Caco-2 (cell line): ENCODE measurements at regions not wholly inside any gene's neighbourhood (a gene's known extent, or its start where the extent isn't known, plus 50 kb on each side); places are given as distances from the start of the nearest gene placed in this dataset.

Experiments
- BruUV-seq: library from RNA; stranded (reverse); fragments of 400-500 nt; replicated peaks from 2 replicates; lab custom pipeline; 2021; lab: Mats Ljungman, UMichigan
- CTCF ChIA-PET: fragments of 300-600 bp; sonication (Branson Sonifier 250); formaldehyde crosslinking; loops from one replicate; lab custom pipeline; 2022; ENCODE audit warnings: antibody characterized with exemption; lab: Charles Lee
- POLR2A ChIA-PET: fragments of 300-600 bp; sonication (Branson Sonifier 250); formaldehyde crosslinking; loops from one replicate; lab custom pipeline; 2022; ENCODE audit warnings: antibody characterized with exemption; lab: Charles Lee
- DNase-seq, 2 experiments: peaks; one replicate each; pipeline versions ENCODE4 v3.0.0 to v3.0.0-alpha.2; 2020 to 2022
- H3K27me3 ChIP-seq: replicated peaks from 2 replicates; pipeline ENCODE4 v1.6.0; 2011; ENCODE audit warnings: low read length; ENCODE audit not compliant: control insufficient read depth, insufficient read depth
- H3K36me3 ChIP-seq: 2 replicates; pipeline ENCODE4 v1.5.1; 2011; ENCODE audit warnings: low read length; ENCODE audit not compliant: control insufficient read depth, insufficient read depth
- H3K4me1 ChIP-seq: fragments of 250-450 bp; sonication (Bioruptor Pico); 2 replicates; pipeline ENCODE4 v1.5.1; 2020; ENCODE audit warnings: mild to moderate bottlenecking
- H3K4me3 ChIP-seq: 2 replicates; pipeline ENCODE4 v1.5.1; 2011; ENCODE audit warnings: low read depth, mild to moderate bottlenecking, control low read depth, low read length
- H3K9me3 ChIP-seq: fragments of 250-450 bp; sonication (Bioruptor Pico); 2 replicates; pipeline ENCODE4 v1.5.1; 2020; ENCODE audit warnings: mild to moderate bottlenecking, moderate library complexity
- H3K27ac Mint-ChIP-seq: one replicate; pipeline ENCODE4 v1.8.0; 2022; ENCODE audit warnings: mixed read lengths; ENCODE audit not compliant: unreplicated experiment
- H3K27me3 Mint-ChIP-seq: one replicate; pipeline ENCODE4 v1.8.0; 2022; ENCODE audit warnings: mixed read lengths; ENCODE audit not compliant: insufficient read depth, unreplicated experiment
- H3K36me3 Mint-ChIP-seq: one replicate; pipeline ENCODE4 v1.8.0; 2022; ENCODE audit warnings: mild to moderate bottlenecking, mixed read lengths; ENCODE audit not compliant: insufficient read depth, unreplicated experiment
- H3K4me1 Mint-ChIP-seq: one replicate; pipeline ENCODE4 v1.8.0; 2022; ENCODE audit warnings: low read depth, mixed read lengths; ENCODE audit not compliant: unreplicated experiment
- H3K4me3 Mint-ChIP-seq: one replicate; pipeline ENCODE4 v1.8.0; 2022; ENCODE audit warnings: mild to moderate bottlenecking, moderate library complexity, mixed read lengths; ENCODE audit not compliant: unreplicated experiment
- H3K9me3 Mint-ChIP-seq: one replicate; pipeline ENCODE4 v1.8.0; 2022; ENCODE audit warnings: mixed read lengths; ENCODE audit not compliant: unreplicated experiment
- intact Hi-C: fragments of 100-400 bp; cut with micrococcal nuclease; formaldehyde crosslinking; loops from one replicate; pipeline ENCODE4 v1.10.0; 2022; ENCODE audit not compliant: unreplicated experiment
- TF ChIP-seq, protein P1 (sequence below), 2 experiments: fragments of 200-600 bp in 1 of 2; IDR thresholded peaks; 1 replicate in 1 of 2; 2 replicates in 1 of 2; pipeline versions ENCODE4 v1.5.1 to v1.8.0; 2011 to 2022; ENCODE audit warnings: antibody characterized with exemption in 1 of 2, control low read depth in 1 of 2, inconsistent platforms in 1 of 2, low read depth in 1 of 2, low read length in 1 of 2, mild to moderate bottlenecking in 1 of 2, moderate library complexity in 1 of 2; ENCODE audit not compliant: insufficient read depth in 1 of 2, severe bottlenecking in 1 of 2, unreplicated experiment in 1 of 2

DNA sequence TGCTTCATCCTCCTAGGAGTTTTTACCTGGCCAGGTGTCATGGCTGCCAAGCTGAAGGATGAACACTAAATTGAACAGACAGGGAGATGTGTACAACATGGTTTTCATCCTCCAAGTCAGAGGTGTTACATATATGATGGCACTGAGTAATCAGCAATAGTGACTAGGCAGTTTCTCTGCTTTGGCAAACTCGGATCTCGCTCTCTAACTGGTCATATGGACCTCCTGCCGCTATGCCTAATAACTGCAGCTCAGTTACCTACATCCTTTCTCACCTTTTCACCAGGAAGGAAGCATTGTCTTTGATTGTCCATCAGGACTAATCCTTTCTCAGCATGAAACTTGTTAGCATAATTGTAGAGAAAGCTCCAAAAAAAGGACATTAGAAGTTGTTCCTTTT is 175.9 kb upstream of the PLSCR5 start:
- Mint-ChIP-seq H3K27me3 (peaks cover 2% of the 10 kb centered on the region), H3K27ac (no peak overlapping the region), H3K4me1 (no peaks in the 10 kb centered on the region), H3K36me3 (no peaks in the 10 kb centered on the region), H3K9me3 (no peaks in the 10 kb centered on the region), H3K4me3 (no peak overlapping the region)
- no peaks in the 10 kb centered on the region for H3K27me3 ChIP-seq
- TF ChIP-seq, protein P1, sequence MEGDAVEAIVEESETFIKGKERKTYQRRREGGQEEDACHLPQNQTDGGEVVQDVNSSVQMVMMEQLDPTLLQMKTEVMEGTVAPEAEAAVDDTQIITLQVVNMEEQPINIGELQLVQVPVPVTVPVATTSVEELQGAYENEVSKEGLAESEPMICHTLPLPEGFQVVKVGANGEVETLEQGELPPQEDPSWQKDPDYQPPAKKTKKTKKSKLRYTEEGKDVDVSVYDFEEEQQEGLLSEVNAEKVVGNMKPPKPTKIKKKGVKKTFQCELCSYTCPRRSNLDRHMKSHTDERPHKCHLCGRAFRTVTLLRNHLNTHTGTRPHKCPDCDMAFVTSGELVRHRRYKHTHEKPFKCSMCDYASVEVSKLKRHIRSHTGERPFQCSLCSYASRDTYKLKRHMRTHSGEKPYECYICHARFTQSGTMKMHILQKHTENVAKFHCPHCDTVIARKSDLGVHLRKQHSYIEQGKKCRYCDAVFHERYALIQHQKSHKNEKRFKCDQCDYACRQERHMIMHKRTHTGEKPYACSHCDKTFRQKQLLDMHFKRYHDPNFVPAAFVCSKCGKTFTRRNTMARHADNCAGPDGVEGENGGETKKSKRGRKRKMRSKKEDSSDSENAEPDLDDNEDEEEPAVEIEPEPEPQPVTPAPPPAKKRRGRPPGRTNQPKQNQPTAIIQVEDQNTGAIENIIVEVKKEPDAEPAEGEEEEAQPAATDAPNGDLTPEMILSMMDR (IDR thresholded peaks at IDR 0.05; ENCODE audit: insufficient read depth in 1 of 2, low read depth in 1 of 2, low read length in 1 of 2, severe bottlenecking in 1 of 2, unreplicated experiment in 1 of 2): no peak
- BruUV-seq: no TSS peak
- intact Hi-C loops: no loop called here
- no peaks in the 10 kb centered on the region for H3K4me1 ChIP-seq
- ChIA-PET POLR2A (no interaction called here), CTCF (no interaction called here)
- no peak overlapping the region for H3K4me3 ChIP-seq
- DNase-seq: no peak
- no peaks in the 10 kb centered on the region for H3K36me3 ChIP-seq
- H3K9me3 ChIP-seq: no peaks in the 10 kb centered on the region

DNA sequence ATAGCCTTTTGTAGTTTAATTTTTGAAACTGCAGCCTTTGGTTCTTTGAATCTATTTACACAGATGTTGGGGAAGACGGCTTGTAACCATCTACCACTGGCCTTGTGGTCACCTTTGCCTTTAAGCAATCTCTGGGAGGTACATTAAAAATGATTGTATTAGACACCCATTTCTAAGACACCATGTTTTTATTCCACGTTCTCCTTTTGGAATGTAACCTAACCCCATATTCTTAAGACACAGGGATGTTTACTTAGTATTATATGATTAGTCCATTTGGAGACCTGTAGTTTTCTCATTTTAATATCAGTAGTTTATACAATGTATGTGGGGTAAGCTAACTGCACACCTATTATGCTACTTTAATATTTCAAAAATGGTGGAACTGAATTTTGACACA is 175.1 kb upstream of the PLSCR5 start:
- Histone ChIP-seq H3K4me3 (no peak overlapping the region), H3K4me1 (no peaks in the 10 kb centered on the region), H3K36me3 (no peaks in the 10 kb centered on the region), H3K9me3 (no peaks in the 10 kb centered on the region), H3K27me3 (no peaks in the 10 kb centered on the region)
- no peak for DNase-seq
- H3K4me3 Mint-ChIP-seq: no peak overlapping the region
- ChIA-PET CTCF (no interaction called here), POLR2A (no interaction called here)
- no peak overlapping the region for H3K27ac Mint-ChIP-seq
- H3K9me3 Mint-ChIP-seq: no peaks in the 10 kb centered on the region
- intact Hi-C loops: no loop called here
- H3K36me3 Mint-ChIP-seq: no peaks in the 10 kb centered on the region
- peaks cover 2% of the 10 kb centered on the region for H3K27me3 Mint-ChIP-seq
- TF ChIP-seq, protein P1 (IDR thresholded peaks at IDR 0.05; ENCODE audit: insufficient read depth in 1 of 2, low read depth in 1 of 2, low read length in 1 of 2, severe bottlenecking in 1 of 2, unreplicated experiment in 1 of 2): no peak
- BruUV-seq: no TSS peak
- no peaks in the 10 kb centered on the region for H3K4me1 Mint-ChIP-seq

DNA sequence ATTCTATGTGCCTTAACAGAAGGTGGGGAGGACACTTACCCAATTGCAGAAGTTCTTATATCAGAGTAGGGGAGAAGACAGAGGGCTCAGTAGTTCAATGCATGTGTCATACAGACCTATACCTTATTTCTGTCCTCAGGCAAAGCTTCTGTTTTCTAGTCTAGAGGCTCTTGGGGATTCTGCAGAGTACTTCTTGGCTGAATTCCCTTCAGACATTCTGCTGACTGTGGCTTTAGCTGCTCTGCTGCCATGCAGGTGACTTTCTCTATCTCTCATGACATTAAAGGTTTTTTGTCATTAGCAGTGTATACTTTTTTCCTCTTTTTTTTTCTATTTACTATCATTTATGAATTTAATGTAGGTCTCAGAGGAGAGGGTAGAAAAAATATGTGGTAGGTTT is 172.8 kb upstream of the PLSCR5 start:
- POLR2A ChIA-PET: no interaction called here
- Mint-ChIP-seq H3K36me3 (no peaks in the 10 kb centered on the region), H3K4me3 (no peak overlapping the region), H3K27ac (no peak overlapping the region), H3K4me1 (no peaks in the 10 kb centered on the region), H3K27me3 (peaks cover 2% of the 10 kb centered on the region), H3K9me3 (no peaks in the 10 kb centered on the region)
- H3K4me3 ChIP-seq: no peak overlapping the region
- intact Hi-C loops: no loop called here
- no TSS peak for BruUV-seq
- no peaks in the 10 kb centered on the region for H3K27me3 ChIP-seq
- H3K36me3 ChIP-seq: no peaks in the 10 kb centered on the region
- CTCF ChIA-PET: no interaction called here
- H3K9me3 ChIP-seq: no peaks in the 10 kb centered on the region
- DNase-seq: no peak
- H3K4me1 ChIP-seq: no peaks in the 10 kb centered on the region
- TF ChIP-seq, protein P1 (IDR thresholded peaks at IDR 0.05; ENCODE audit: insufficient read depth in 1 of 2, low read depth in 1 of 2, low read length in 1 of 2, severe bottlenecking in 1 of 2, unreplicated experiment in 1 of 2): no peak
